HG03095 (cell line): ENCODE measurements at regions not wholly inside any gene's neighbourhood (a gene's known extent, or its start where the extent isn't known, plus 50 kb on each side); places are given as distances from the start of the nearest gene placed in this dataset.
"Not testable (repeated sequence)": the region's sequence is repeated elsewhere in the genome, so short reads cannot be mapped to it uniquely, and the experiment has no call there.

ENCODE experiments used
- ATAC-seq: cut with Tn5 transposase; IDR thresholded peaks from one replicate; pipeline ENCODE4 v1.9.1; 2021; ENCODE audit warnings: moderate library complexity; ENCODE audit not compliant: unreplicated experiment

DNA sequence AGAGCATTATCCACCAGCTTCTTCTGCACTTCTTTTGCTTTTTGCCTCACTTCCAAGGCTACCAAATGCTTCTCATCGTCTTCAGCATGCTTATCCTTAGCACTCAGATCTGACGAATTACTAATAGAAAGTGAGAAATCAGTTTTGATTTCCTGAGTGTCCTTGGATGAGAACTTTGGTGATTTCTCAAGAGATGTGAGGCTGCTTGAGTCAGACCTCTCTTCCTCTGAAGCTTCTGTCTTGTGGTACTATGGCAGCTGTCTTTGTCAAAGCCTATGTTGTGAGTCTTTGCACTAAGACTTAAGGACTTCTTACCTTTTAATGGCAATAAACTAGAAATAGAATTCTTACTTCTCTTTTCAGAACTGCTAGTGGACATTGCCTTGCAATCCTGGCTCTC is 169.9 kb downstream of the CPE start:
- no peak for ATAC-seq

DNA sequence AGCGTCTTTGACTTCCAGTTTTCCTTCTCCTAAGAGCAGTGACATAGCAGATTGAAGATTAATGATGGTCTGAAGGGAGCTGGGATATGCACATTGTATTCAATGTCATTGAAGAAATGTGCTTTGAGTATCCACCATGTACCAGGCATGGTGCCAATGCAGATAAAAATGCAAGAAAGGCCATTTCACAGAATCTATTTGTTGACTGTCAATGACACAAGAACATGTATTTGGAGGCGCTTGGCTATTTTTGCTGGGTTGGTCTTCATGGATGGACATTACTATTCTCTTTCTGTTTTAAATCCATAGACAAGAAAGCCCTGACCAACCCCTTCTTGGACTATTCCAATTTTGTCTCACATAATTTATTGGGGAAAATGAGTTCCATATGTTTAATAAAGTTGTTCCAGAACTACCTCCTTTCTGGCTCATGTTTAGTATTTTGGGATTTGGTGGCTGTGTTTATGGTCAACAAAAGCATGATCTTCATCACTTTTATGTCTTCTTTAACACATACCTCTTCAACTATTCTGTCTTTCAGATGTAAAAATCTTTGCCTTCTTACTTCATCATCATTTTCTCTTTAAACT is 174.5 kb downstream of the CPE start:
- ATAC-seq: no peak

DNA sequence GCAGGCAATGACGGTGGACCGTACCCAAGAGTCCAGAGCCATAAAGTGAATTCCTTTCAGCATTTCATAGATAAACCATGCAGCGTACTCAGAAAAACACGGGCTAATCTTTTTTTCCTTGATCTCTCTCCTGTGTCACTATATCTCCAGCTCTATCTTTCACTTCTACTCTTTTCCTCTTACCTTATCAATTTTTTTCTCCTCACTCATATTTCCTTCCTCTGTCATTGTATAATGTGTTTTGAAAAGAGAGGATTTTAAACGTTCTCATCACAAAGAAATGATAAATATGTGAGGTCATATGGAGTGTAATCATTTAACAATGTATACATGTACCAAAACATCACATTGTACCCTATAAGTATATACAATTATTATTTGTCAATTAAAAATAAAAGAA is 176.5 kb downstream of the CPE start:
- no peak for ATAC-seq

DNA sequence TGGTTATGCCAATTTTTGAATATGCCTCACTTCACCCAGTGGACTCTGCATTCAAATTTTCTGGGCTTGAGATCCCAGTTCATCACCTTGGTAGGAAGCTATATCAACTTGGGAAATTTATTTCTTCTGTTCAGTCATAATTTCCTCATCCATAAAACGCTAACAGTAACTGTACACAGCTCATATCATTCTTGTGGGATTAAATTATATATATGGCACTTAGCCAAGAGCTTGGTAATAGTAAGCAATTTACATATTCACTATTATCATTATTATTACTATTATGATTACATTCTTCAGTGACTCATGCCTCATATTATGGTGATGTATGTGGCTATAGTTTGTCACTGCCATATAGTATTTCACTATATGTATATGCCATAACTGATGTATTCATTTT is 177.6 kb downstream of the CPE start:
- ATAC-seq: no peak

DNA sequence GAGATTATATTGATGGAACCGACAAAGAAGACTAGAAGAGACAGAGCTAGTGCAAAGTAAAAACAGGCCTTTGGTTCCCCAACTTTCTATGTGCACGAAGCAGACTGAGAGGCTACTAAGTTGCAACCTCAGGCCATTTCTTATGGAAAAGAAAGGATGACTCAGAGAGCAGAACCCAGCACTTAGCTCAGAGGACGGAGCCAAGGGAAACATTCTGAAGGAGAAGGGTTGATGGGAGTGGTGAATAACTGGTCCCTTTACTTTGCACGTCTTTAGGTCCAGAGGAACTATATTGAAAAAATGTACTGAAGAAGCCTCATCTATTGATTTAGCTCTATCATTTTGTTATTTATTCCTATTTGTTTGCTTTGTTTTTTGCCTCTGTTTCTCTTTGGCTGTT is 182.1 kb downstream of the CPE start:
- no peak for ATAC-seq

DNA sequence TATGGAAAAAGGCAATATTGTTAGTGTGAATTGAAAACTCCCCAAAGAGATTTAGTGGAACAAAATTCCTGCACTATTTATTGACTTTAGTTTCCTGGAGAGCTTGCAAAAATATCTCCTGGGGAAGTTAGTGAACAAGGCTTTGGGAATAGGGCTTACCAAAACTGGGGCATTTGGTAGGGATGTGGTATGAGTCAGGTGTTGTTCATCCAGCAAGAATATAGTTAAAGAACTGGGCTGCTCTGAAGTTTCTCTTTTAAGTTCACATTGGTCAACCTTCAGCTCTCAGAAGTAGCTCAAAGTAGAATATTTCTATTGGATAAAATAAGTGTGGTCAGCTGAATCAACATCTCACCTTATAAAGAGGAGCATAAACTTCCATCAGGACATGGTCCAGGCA is 185.0 kb downstream of the CPE start:
- ATAC-seq: no peak

DNA sequence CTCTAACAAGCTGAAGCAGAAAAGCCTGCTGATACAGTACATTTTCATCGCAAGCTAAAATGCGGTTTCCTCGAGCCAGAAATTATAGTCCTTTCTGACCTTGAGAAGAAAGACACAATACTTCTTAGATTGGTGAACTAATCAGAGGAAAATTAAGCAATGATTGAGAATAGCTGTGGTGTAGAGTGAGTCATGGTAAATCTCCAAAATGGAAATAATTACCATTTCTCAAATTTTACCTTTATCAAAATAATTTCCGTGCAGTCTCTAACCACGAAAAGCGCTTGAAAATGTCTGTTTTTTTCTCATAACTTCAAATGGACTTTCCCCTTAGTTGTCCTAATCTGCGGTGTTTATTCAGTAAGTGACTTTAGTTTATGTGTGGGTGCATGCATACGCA is 190.2 kb downstream of the CPE start:
- no peak for ATAC-seq

DNA sequence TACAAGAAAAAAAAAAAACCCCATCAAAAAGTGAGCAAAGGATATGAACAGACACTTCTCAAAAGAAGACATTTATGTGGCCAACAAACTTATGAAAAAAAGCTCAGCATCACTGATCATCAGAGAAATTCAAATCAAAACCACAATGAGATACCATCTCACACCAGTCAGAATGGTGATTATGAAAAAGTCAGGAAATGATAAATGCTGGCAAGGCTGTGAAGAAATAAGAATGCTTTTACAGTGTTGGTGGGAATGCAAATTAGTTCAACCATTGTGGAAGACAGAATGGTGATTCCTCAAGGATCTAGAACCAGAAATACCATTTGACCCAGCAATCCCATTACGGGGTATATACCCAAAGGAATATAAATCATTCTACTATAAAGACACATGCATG is 192.7 kb downstream of the CPE start:
- not testable (repeated sequence) for ATAC-seq

DNA sequence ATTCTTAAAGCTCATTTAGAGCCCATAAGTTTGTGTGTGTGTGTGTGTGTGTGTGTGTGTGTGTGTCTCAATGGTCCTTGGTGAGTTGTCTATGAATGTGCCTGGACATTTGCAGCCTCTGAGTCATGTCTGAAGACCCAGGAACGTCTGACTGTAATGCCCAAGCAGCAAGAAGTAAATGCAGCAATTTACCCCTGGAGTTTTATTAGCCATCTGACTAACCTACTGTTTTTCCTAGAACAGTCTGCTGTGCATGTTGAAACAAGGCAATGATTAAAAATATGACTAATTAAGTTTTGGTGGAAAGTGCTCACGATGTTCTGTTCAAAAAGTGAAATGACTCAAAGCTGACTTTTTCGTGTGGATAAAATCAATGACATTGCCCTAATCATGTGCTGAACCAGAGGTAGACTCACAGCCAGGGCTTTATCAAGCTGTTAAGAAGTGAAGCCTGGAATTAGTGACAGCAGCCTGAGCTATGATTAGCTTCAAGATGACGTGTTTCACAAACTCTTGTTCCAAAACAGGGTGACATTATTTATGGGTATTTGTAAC is 201.6 kb downstream of the CPE start:
- ATAC-seq: no peak

DNA sequence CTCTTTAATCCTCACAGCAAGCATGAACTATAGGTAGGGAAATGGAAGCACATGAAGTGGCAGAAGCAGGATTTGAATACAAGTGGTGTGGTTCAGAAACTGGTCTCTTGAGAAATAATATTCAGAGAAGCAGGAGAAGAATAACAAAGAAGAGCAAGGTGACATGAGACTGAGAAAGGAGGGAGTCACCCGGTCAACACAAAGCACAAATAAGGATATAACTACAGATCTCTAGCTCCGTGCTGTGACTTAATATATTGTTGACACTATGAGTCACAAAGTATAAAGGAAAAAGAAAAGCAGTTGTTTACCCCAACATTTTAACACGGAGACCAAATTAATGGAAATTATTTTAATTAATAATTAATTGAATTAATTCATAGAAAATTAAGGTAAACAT is 204.5 kb downstream of the CPE start:
- ATAC-seq: no peak

DNA sequence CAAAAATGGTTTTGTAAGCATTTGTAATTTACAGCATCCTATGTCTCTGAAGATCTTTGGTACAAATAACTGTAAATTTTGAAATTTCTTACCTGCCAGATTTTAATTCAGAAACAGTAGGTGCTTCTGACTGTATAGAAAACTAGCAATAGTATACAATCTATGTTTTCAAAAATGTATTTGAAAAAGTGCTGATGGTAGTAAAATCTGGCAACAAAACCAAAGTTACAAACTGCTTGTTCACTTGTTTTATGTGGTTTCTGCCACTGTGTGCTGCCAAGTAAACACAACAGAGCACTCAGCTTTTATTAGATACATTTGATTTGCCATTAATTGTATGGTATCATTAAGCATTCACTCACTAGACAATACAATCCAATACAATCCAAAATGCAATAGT is 206.1 kb downstream of the CPE start:
- no peak for ATAC-seq

DNA sequence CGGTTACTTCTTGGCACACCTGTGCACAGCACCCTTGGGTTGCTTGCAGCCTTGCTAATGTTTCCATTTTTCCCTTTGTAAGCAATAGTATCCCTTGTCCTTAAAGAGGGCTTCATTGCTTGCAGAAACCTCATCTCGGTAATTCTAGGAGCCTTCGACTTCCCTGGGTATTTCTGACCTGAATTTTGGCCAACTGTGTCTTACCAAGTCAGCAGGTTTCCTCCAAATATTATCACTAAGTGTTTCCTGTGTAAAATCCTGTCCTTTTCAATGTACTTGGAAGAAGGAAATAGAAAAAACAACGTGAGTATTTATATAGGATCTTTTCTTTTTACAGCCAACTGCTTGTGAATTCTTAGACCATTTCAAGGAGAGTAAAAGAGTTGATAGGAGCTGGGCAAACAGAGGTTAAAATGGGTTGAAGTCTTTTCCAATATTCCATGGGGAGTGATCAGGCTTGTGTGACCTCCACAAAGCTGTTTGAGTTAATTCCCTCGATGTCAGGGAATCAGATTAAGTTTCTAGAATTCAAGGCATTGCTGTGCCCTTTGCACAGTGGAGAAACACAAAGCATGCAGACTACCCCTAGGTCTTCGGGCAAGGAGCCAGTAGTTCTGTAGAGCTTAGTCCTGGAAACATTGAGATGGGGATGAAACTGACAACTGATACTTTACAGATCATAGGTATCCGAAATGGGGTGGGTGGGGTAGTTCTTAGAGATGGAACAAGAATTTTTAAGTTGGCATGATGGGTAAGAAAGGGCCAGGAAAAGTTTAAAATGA is 209.9 kb downstream of the CPE start:
- no peak for ATAC-seq

DNA sequence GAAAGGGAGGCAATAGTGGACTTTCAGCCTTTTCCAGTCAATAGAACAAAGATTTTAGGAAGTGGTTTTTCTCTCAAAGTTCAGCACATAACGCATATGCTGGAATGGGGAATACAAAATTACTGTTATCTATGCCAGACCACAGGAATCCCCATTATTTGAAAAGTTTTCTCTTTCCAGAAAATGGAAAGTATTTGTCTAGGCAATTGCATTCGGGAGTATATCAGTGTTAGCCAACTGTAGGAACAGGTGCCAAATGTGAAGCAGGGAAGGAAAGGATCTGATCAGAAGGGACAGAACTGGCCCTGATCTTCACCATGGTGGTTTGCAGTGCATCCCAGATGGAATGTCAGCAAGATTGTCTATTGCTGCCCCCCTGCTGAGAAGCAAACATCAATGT is 213.6 kb downstream of the CPE start:
- ATAC-seq: no peak

DNA sequence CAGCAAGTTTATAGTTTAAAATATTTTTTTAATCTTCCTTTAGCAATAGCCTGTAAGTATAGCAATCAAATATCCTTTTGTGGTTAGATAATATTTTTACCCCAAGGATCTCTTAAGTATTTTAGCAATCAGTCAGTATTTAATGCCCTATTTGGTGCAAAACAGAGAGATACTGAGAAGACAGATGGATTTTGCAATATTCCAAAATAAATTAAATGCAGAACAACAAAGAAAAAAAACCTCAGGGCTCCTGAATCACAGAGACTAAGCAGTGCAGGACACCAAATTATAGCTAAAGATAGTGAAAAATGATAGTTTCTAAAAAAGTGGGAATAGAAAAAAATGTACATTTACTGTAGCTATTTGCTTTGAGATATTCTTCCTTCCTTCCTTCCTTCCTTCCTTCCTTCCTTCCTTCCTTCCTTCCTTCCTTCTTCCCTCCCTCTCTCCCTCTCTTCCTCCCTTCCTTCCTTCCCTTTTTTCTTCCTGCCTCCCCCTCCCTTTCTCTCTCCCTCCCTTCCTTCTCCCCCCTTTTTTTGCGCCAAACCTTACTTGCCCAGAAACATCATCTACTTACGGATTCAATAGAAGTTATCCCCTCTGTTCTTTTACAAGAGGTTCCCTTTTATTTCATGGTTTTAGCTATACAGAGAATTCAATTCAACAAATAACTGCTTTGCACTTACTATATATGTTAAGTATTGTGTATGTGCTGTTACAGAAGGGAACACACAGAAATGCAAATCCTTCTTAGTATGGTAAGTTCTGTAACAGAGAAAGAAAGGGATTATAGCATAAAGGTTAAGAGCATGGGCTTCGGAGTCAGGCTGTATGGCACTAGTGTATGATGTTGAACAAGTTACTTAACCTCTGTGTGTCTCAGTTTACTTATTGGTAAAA is 219.0 kb downstream of the CPE start:
- ATAC-seq: no peak

DNA sequence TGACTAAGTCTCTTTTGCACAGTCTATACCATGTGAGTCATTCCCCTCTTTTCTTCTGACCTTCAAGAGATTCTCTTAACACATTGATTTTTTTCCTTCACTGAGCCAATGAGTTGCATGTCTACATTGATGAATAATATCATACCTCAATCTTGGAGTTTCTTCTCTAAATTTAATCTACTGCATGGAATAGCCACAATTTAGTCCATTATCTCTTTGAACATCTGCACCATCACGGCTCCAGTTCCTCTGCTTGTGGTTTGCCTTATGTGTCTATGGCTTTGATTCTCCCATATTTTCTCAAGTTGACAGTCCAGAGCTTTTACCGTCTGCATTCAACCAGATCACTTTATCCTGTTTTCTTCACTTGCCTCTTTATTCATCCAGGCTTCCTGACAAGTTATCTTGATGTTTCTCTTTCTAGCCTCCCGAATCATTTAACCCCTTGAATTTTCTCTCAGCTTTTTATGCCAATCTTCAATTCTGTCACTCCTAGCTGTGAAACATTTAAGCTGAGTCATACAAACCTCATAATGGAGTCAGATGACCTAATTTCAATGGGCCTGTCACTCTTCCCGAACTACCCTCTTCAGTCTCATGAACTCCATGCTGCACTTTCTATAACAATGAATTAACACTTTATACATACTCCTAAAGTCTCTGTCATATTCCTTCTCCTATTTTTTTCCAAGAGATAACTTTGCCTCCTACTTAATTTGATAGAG is 222.3 kb downstream of the CPE start:
- no peak for ATAC-seq

DNA sequence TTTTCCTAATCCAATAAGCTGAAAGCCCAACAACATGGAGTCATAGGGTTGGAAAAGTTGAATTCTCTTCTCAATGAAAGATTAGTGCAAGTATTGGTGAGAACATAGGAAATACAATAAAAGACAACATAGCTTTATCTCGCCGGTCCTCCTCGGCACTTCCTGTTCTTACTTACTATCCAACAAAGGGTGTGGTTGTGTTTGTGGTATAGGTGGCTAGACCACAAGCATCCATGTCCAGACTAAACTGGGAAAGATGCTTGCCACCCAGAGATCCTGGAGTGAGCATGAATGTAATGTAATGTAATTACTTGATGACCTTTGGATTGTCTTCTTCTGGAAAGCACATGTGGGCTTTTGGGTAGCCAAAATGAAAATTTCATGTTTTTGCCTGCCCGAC is 223.8 kb downstream of the CPE start:
- no peak for ATAC-seq

DNA sequence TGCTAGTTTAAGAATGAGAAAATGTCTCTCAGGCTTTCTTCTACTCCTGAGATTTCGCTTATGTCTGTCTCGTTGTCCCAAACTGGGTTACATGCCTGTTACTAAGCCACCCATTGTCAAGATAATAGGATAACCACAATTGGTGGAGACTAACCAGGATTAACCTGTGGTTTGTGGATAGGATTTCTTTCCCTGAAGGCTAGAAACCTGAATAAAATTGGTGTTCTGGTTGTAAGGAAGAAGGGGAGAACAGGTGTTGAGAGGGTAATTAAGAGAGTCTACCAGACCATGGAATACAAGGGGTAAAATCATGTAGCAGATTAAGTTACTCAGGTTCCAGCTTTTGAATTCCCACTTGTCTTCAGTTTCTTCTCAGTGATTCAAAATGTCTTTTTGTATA is 225.4 kb downstream of the CPE start:
- no peak for ATAC-seq

DNA sequence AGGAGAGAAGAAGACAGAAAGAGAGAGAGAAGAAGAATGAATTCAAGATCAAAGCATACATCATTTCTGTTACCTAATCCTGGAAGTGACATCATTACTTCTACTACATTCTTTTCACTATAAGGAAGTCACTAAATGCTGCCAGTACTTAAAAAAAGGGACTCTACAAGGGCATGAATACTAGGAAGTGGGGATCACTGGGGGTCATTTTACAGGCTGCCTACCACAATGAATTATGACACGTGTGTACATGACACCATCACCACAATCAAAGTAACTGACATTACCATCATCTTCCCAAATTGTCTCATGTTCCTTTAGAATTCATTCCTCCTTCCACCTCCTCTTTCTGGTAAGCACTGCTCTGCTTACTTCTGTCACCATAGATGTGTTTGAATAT is 227.0 kb downstream of the CPE start:
- no peak for ATAC-seq

DNA sequence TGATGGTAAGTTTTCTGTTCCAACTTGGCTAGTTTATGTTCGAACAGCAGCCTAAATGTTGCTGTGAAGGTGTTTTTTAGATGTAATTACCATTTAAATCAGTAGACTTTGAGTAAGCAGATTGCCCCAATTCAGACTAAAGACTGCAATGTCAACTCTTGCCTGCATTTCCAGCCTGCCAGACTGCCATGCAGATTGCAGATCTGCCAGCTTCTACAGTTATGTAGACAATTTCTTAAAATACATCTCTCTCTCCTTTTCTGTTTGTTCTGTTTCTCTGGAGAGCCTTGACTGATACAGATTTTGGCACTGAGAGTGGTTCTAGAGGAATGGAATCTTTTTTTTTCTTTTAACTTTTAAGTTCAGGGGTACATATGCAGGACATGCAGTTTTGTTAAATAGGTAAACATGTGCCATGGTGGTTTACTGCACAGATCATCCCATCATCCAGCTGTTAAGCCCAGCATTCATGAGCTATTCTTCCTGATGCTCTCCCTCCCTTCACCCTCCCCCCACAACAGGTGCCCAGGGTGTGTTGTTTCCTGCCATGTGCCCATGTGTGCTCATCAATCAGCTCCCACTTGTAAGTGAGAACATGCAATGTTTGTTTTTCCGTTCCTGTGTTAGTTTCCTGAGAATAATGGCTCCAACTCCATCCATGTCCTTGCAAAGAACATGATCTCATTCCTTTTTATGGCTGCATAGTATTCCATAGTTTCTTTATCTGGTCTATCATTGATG is 227.8 kb downstream of the CPE start:
- no peak for ATAC-seq

DNA sequence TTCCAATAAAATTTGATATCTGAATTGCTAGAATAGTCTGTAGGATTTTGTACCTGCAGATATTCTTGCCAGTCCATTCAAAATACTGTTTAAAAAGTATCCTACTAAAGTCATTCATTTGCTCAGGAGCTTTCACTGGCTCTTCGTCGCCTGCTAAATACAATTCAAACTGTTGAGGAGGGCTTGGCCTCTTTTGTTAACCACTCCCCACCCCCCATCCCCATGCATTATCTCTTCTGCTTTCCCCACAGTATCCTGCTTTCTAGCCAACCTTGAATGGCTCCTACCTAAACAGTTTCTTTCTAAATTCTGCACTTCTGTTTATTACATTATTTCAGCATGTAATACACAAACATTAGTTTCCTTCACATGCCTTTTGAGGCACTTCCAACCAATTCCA is 230.8 kb downstream of the CPE start:
- no peak for ATAC-seq
